ENCODE measurements at regions not wholly inside any gene's neighbourhood (a gene's known extent, or its start where the extent isn't known, plus 50 kb on each side); places are given as distances from the start of the nearest gene placed in this dataset.

- TF ChIP-seq ISL1 (CRISPR knock-in tag; IDR thresholded peaks at IDR 0.05) (no peak), ARNTL (CRISPR knock-in tag; IDR thresholded peaks at IDR 0.05; ENCODE audit: borderline replicate concordance, low read depth) (no peak), PPARA (CRISPR knock-in tag; IDR thresholded peaks at IDR 0.05; ENCODE audit: borderline replicate concordance) (no peak), GLIS3 (CRISPR knock-in tag; IDR thresholded peaks at IDR 0.05) (no peak), CSRNP3 (CRISPR knock-in tag; IDR thresholded peaks at IDR 0.05) (no peak), ZNF70 (CRISPR knock-in tag; IDR thresholded peaks at IDR 0.05) (no peak)
- TF ChIP-seq, protein P1, sequence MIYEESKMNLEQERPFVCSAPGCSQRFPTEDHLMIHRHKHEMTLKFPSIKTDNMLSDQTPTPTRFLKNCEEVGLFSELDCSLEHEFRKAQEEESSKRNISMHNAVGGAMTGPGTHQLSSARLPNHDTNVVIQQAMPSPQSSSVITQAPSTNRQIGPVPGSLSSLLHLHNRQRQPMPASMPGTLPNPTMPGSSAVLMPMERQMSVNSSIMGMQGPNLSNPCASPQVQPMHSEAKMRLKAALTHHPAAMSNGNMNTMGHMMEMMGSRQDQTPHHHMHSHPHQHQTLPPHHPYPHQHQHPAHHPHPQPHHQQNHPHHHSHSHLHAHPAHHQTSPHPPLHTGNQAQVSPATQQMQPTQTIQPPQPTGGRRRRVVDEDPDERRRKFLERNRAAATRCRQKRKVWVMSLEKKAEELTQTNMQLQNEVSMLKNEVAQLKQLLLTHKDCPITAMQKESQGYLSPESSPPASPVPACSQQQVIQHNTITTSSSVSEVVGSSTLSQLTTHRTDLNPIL (CRISPR knock-in tag; IDR thresholded peaks at IDR 0.05; ENCODE audit: low read depth), result no peak
- ATAC-seq, result no peak
Measured at GRCh38 chr5:124034083-124034700, 522.2 kb downstream of the CSNK1G3 start.

GRCh38 chr5:124030043-124030491 lies 518.1 kb downstream of the CSNK1G3 start:
- ATAC-seq, result peak; percentile 58; the same call in 2 of the 3 replicates
- TF ChIP-seq BACH2 (CRISPR knock-in tag; IDR thresholded peaks at IDR 0.05; ENCODE audit: borderline replicate concordance) (no peak), ARNTL (CRISPR knock-in tag; IDR thresholded peaks at IDR 0.05; ENCODE audit: borderline replicate concordance, low read depth) (no peak), TCF4 (CRISPR knock-in tag; IDR thresholded peaks at IDR 0.05; ENCODE audit: borderline replicate concordance) (no peak), OSR1 (CRISPR knock-in tag; IDR thresholded peaks at IDR 0.05) (no peak), ZFP30 (CRISPR knock-in tag; IDR thresholded peaks at IDR 0.05) (no peak), CSDC2 (CRISPR knock-in tag; IDR thresholded peaks at IDR 0.05) (no peak)

DNA sequence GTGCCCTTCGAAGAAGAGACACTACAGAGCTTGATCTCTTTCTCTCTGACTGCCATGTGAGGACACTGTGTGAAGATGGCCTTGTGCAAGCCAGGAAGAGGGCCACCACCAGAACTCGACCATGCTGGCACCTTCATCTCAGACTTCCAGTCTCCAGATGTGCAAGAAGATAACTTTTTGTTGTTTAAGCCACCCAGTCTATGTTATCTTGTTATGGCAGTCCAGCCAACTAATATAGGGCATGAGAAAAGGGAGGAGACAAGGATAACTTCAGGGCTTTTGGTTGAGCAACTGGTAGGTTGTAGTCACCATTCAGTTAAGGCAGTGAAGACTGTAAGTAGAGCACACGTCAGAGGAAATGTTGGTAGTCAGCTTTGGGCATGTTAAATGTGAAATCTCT lies 515.5 kb downstream of the CSNK1G3 start:
- no peak for TF ChIP-seq ARNTL (CRISPR knock-in tag; IDR thresholded peaks at IDR 0.05; ENCODE audit: borderline replicate concordance, low read depth)
- no peak for ATAC-seq

GRCh38 chr5:124025306-124025845 lies 513.4 kb downstream of the CSNK1G3 start:
- ATAC-seq, result no peak
- no peak for TF ChIP-seq TOX (CRISPR knock-in tag; IDR thresholded peaks at IDR 0.05; ENCODE audit: borderline replicate concordance)
- TF ChIP-seq, protein P1 (CRISPR knock-in tag; IDR thresholded peaks at IDR 0.05; ENCODE audit: low read depth), result no peak
- TF ChIP-seq ARNTL (CRISPR knock-in tag; IDR thresholded peaks at IDR 0.05; ENCODE audit: borderline replicate concordance, low read depth), result no peak
- TF ChIP-seq BACH2 (CRISPR knock-in tag; IDR thresholded peaks at IDR 0.05; ENCODE audit: borderline replicate concordance), result no peak
- TF ChIP-seq TCF4 (CRISPR knock-in tag; IDR thresholded peaks at IDR 0.05; ENCODE audit: borderline replicate concordance), result no peak
- no peak for TF ChIP-seq OSR1 (CRISPR knock-in tag; IDR thresholded peaks at IDR 0.05)
- TF ChIP-seq ZC3H10 (CRISPR knock-in tag; IDR thresholded peaks at IDR 0.05), result no peak
- TF ChIP-seq CSRNP3 (CRISPR knock-in tag; IDR thresholded peaks at IDR 0.05), result no peak
- TF ChIP-seq ESRRG (CRISPR knock-in tag; IDR thresholded peaks at IDR 0.05), result no peak
- no peak for TF ChIP-seq ISL1 (CRISPR knock-in tag; IDR thresholded peaks at IDR 0.05)
- no peak for TF ChIP-seq ZFP30 (CRISPR knock-in tag; IDR thresholded peaks at IDR 0.05)
- TF ChIP-seq, protein P2, sequence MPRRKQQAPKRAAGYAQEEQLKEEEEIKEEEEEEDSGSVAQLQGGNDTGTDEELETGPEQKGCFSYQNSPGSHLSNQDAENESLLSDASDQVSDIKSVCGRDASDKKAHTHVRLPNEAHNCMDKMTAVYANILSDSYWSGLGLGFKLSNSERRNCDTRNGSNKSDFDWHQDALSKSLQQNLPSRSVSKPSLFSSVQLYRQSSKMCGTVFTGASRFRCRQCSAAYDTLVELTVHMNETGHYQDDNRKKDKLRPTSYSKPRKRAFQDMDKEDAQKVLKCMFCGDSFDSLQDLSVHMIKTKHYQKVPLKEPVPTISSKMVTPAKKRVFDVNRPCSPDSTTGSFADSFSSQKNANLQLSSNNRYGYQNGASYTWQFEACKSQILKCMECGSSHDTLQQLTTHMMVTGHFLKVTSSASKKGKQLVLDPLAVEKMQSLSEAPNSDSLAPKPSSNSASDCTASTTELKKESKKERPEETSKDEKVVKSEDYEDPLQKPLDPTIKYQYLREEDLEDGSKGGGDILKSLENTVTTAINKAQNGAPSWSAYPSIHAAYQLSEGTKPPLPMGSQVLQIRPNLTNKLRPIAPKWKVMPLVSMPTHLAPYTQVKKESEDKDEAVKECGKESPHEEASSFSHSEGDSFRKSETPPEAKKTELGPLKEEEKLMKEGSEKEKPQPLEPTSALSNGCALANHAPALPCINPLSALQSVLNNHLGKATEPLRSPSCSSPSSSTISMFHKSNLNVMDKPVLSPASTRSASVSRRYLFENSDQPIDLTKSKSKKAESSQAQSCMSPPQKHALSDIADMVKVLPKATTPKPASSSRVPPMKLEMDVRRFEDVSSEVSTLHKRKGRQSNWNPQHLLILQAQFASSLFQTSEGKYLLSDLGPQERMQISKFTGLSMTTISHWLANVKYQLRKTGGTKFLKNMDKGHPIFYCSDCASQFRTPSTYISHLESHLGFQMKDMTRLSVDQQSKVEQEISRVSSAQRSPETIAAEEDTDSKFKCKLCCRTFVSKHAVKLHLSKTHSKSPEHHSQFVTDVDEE (CRISPR knock-in tag; IDR thresholded peaks at IDR 0.05), result no peak
- TF ChIP-seq ZNF8 (CRISPR knock-in tag; IDR thresholded peaks at IDR 0.05), result no peak
- no peak for TF ChIP-seq GLIS3 (CRISPR knock-in tag; IDR thresholded peaks at IDR 0.05)
- no peak for TF ChIP-seq ZFP3 (CRISPR knock-in tag; IDR thresholded peaks at IDR 0.05)
- TF ChIP-seq ZNF70 (CRISPR knock-in tag; IDR thresholded peaks at IDR 0.05), result no peak
- no peak for TF ChIP-seq RARB (CRISPR knock-in tag; IDR thresholded peaks at IDR 0.05)
- TF ChIP-seq SNAI2 (CRISPR knock-in tag; IDR thresholded peaks at IDR 0.05), result no peak
